ENCODE measurements at regions not wholly inside any gene's neighbourhood (a gene's known extent, or its start where the extent isn't known, plus 50 kb on each side); places are given as distances from the start of the nearest gene placed in this dataset.

DNA sequence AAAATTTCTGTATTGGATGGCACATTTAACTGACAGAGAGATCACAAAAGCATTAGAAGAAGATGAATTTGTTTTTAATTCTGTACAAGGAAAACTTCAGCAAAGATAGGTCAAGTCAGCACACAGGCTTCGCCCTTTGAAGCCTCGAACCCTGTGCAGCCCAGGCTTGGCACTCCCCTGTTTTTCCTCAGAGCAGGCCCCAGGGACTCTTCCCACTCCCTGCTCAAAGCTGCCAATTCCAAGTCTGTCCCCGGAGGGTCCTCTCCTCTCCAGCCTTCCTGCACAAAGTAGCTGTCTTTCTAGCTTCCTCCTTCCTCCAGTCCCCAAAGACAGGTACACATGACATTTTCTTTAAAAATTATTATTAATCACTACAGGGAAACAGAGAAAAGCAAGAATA, 466.3 kb downstream of the PPARGC1A start:
- TF ChIP-seq, protein P1, sequence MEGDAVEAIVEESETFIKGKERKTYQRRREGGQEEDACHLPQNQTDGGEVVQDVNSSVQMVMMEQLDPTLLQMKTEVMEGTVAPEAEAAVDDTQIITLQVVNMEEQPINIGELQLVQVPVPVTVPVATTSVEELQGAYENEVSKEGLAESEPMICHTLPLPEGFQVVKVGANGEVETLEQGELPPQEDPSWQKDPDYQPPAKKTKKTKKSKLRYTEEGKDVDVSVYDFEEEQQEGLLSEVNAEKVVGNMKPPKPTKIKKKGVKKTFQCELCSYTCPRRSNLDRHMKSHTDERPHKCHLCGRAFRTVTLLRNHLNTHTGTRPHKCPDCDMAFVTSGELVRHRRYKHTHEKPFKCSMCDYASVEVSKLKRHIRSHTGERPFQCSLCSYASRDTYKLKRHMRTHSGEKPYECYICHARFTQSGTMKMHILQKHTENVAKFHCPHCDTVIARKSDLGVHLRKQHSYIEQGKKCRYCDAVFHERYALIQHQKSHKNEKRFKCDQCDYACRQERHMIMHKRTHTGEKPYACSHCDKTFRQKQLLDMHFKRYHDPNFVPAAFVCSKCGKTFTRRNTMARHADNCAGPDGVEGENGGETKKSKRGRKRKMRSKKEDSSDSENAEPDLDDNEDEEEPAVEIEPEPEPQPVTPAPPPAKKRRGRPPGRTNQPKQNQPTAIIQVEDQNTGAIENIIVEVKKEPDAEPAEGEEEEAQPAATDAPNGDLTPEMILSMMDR (IDR thresholded peaks at IDR 0.05) = no peak
- TF ChIP-seq EP300 (IDR thresholded peaks at IDR 0.05) (no peak), POLR2A (IDR thresholded peaks at IDR 0.05) (no peak), POLR2AphosphoS5 (IDR thresholded peaks at IDR 0.05) (no peak)
